AG04450 (cell line): ENCODE measurements at regions not wholly inside any gene's neighbourhood (a gene's known extent, or its start where the extent isn't known, plus 50 kb on each side); places are given as distances from the start of the nearest gene placed in this dataset.

ENCODE experiments used
- CTCF ChIA-PET: fragments of 300-600, 350-600 bp; formaldehyde crosslinking; extraction: SDS; loops from one replicate; lab custom pipeline; 2022; ENCODE audit warnings: antibody characterized with exemption, inconsistent platforms; lab: Charles Lee
- POLR2A ChIA-PET: fragments of 350-600 bp; formaldehyde crosslinking; extraction: SDS; loops from one replicate; lab custom pipeline; 2021; ENCODE audit warnings: antibody characterized with exemption, inconsistent platforms; lab: Yijun Ruan, JAX
- DNase-seq: peaks from one replicate; pipeline ENCODE4 v3.0.0-alpha.2; 2011; ENCODE audit warnings: low read depth, low spot score
- H3K27ac ChIP-seq: one replicate; pipeline ENCODE4 v1.5.1; 2012; ENCODE audit warnings: low read depth, low read length, control low read depth
- H3K27me3 ChIP-seq: one replicate; pipeline ENCODE4 v1.6.0; 2012; ENCODE audit warnings: low read length; ENCODE audit not compliant: control insufficient read depth, insufficient read depth
- H3K4me3 ChIP-seq: 2 replicates; pipeline ENCODE4 v1.5.1; 2011; ENCODE audit warnings: mild to moderate bottlenecking, low read depth, low read length, control low read depth
- H3K9me3 ChIP-seq: 2 replicates; pipeline ENCODE4 v1.5.1; 2012; ENCODE audit warnings: low read length; ENCODE audit not compliant: control insufficient read depth, insufficient read depth
- CTCF ChIP-seq: IDR thresholded peaks from 2 replicates; pipeline ENCODE4 v1.5.1; 2011; ENCODE audit warnings: low read depth, low read length, control low read depth, inconsistent platforms

- Histone ChIP-seq H3K9me3 (no peaks in the 10 kb centered on the region), H3K4me3 (no peak overlapping the region), H3K27me3 (no peaks in the 10 kb centered on the region), H3K27ac (no peak overlapping the region)
- ChIA-PET CTCF (no interaction called here), POLR2A (no interaction called here)
- DNase-seq = no peak
- TF ChIP-seq CTCF = no peak
Observed at GRCh38 chr7:11914645-11915044, 82.6 kb upstream of the THSD7A start.

- DNase-seq = no peak
- CTCF ChIA-PET = no interaction called here
- H3K27ac ChIP-seq = no peak overlapping the region
Observed at GRCh38 chr7:11923376-11923930, 91.5 kb upstream of the THSD7A start.

GRCh38 chr7:11931307-11931706 is 99.3 kb upstream of the THSD7A start:
- ChIA-PET POLR2A (no interaction called here), CTCF (no interaction called here)
- H3K9me3 ChIP-seq = no peaks in the 10 kb centered on the region
- no peaks in the 10 kb centered on the region for H3K27me3 ChIP-seq
- no peak overlapping the region for H3K4me3 ChIP-seq
- TF ChIP-seq CTCF = no peak
- no peak overlapping the region for H3K27ac ChIP-seq
- DNase-seq = no peak

More at GRCh38 chr7:11923376-11923930, 91.5 kb upstream of the THSD7A start:
- Histone ChIP-seq H3K4me3 (no peak overlapping the region), H3K9me3 (no peaks in the 10 kb centered on the region), H3K27me3 (no peaks in the 10 kb centered on the region)
- no peak for TF ChIP-seq CTCF
- POLR2A ChIA-PET = no interaction called here

- ChIA-PET CTCF (no interaction called here), POLR2A (no interaction called here)
- Histone ChIP-seq H3K9me3 (no peaks in the 10 kb centered on the region), H3K27ac (no peak overlapping the region), H3K27me3 (no peaks in the 10 kb centered on the region), H3K4me3 (no peak overlapping the region)
- no peak for DNase-seq
- TF ChIP-seq CTCF = no peak
Observed at GRCh38 chr7:11934796-11935195, 102.8 kb upstream of the THSD7A start.

- ChIA-PET POLR2A (no interaction called here), CTCF (no interaction called here)
- Histone ChIP-seq H3K4me3 (no peak overlapping the region), H3K9me3 (no peaks in the 10 kb centered on the region), H3K27me3 (no peaks in the 10 kb centered on the region), H3K27ac (no peak overlapping the region)
- DNase-seq = no peak
- TF ChIP-seq CTCF = no peak
Observed at GRCh38 chr7:11935905-11936304, 103.9 kb upstream of the THSD7A start.
